GM11168 (cell line): ENCODE measurements at regions not wholly inside any gene's neighbourhood (a gene's known extent, or its start where the extent isn't known, plus 50 kb on each side); places are given as distances from the start of the nearest gene placed in this dataset.

Experiments used
- in situ Hi-C: fragments of 300-500 bp; cut with MboI; formaldehyde crosslinking; loops from one replicate; pipeline ENCODE4 v1.12.0; 2022; ENCODE audit warnings: low sequenced_read_pairs; ENCODE audit not compliant: unreplicated experiment

DNA sequence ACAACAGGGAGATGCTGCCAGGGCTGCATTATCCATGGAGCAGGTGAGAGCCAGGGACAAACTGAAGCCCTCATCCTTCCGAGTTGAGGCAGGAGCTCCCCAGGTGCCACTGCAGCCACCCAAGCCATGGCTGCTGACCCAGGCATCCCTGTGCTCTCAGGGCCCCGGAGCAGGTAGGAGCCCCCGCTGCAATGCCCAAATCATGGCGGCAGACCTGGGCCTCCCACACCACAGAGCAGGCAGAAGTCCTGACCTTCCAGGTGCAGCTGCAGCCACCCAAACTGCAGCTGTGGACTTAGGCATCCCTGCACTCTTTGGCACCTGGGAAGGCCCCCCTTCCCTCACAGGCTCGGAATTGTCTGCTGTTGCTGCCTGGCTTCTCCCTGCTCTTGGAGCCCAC is 443.6 kb downstream of the ARAP2 start:
- in situ Hi-C loops: no loop called here

- in situ Hi-C loops: no loop called here
Measured at GRCh38 chr4:35802644-35803043, 441.7 kb downstream of the ARAP2 start.

DNA sequence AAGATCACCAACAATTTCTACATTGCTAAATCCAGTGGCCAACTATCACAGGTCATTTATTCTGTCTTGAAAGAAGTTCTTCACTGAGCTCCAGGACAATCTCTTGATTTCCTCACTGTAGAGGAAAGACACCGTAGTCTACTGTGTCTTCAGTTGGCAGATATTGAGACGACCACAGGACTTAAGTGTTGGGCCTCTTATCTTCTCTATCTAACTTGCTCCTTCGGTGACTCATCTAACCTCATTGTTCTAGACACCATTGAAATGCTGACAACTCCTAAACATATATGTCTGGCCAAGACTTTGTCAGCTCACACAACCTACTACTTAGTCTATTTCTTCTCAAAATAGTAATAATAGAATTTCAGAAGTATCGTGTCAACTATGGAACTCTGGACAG is 425.8 kb downstream of the ARAP2 start:
- in situ Hi-C loops: no loop called here

- in situ Hi-C loops: no loop called here
Measured at GRCh38 chr4:35820003-35820402, 424.3 kb downstream of the ARAP2 start.

DNA sequence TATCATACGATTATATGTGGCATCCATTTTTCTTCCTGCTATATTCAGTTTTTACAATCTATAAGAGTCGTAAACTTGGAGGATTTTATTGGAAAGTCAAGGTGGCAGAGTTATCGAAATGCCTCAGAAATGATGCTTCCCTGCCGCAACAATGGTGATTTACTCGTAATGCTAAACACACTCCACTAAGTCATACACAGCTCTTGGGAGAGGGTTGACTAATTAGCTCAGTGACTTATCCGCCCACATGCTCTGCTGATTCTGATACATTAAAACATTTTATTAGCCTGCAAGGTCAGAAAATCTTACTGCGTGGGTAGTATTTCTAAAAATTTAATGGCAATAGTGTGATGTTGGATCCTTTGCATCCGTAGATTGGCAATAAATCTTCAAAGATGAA is 420.1 kb downstream of the ARAP2 start:
- in situ Hi-C loops: no loop called here

DNA sequence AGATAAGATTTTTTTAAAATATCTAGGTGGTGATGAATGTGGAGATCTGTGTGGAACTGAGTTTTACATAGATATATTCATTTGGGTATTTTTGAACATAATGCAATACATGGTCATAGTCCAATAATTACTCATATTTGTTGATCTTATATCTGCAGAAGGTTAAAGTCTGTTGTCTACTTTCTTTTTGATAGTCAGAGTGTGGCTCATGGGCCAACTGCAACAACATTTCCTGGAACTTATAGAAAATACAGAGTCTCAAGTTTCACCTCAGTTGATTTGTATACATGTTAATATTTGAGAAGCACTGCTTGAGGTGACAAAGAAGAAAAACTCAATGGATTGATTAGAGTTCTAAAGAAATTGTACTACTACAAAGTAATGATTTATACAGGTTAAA is 408.4 kb downstream of the ARAP2 start:
- in situ Hi-C loops: no loop called here

GRCh38 chr4:35836596-35836995 is 407.7 kb downstream of the ARAP2 start:
- in situ Hi-C loops: no loop called here

DNA sequence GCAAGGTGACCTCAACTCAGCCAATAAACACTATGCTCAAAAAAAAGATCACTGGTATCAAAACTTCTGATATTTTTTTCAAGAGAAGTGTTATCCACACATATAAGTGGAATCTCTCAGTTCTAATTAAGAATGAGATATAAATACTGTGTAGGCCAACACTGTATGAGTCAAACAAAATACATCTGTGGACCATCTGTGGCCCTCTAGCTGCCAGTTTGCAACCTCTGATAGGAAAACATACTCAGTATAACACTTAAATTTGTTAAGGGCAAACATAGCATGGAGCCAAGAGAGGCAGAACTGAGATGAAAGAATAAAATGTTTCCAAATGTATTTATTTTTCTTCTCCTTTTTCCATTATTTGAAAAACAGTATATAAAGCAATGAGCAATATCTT is 377.3 kb downstream of the ARAP2 start:
- in situ Hi-C loops: no loop called here

DNA sequence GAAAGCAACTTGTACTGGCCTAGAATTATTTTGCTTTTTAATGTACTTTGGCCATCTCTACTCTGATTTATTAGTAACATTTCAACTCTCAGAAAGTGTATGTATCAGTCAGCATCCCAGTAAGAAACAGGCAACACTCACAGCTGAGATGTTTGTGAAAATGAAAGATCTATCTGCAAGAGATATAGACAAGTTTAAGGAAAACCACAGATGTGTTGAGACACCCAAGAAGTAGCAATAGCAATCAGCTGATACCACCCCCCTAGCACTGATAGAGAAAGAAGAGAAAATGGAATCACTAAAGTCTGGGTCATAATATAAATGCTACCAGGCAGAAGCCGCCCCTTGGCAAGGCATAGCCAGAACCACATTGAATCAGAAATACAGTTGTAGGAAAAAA is 372.0 kb downstream of the ARAP2 start:
- in situ Hi-C loops: no loop called here

DNA sequence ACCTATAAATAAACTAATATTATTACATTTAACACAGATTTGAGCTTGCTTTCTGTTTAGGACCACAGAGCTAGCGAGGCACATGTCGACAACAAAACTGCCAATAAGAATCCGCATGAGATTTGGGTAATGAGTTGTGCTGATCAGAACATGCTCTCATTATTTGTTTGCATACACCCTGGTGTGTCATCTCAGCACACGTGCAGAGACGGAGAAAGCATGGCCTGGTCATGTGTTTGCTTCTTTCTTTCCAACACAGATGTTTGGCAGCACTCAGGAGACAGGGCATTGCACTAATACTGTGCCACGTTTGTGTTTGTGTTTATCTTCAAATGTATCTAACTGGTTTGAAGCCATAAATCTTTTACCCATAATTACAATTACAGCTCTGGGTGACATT is 364.8 kb downstream of the ARAP2 start:
- in situ Hi-C loops: no loop called here

DNA sequence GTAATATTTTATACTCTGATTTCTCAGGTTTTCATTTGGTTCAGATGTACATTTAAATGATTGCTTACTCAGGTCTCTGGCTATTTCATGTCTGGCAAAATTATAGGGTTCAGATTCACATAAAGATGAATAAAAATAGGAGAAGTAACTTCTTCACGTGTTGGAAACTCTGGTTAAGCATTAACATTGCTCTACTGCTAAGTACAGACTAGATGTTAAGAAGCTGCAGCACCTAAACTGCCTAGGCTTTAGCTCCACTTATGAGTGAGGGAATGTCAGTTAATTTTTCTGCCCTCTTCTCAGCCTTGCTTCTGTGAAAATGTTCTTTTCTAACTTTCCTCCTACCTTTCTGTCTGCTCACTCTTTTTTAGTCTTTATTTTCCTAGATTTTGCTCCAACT is 361.2 kb downstream of the ARAP2 start:
- in situ Hi-C loops: no loop called here

DNA sequence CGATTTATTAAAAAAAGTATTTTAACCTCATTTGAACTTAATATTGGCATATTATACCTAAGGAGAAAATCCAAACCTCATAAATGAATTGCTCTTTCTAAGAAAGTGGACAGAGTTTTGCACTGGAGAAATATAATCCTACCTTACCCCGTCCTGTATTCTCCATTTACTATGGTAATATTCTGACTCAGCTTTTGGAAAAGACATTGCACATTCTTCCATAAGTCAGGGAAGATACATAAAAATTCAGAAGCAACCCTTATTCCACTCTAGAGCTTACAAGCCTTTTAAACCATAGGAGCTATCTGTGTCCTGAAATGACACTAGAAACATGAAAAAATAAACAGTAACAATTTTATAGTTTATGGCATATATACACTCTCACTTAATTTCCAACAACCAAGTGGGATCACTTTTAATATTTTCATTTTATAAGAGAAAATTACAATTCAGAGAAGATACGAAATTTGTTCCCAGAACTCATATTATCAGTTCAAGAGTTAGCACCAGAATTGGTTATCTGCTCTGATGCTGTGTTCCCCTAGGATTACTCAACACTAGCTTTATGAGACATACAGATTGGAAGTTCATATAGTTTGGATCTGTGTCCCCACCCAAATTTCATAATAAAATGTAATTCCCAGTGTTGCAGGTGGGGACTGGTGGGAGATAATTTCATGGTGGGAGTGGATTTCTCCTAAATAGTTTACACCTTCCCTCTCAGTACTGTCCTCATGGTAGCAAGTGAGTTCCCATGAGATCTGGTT is 359.4 kb downstream of the ARAP2 start:
- in situ Hi-C loops: no loop called here

GRCh38 chr4:35897808-35898207 is 346.5 kb downstream of the ARAP2 start:
- in situ Hi-C loops: no loop called here

DNA sequence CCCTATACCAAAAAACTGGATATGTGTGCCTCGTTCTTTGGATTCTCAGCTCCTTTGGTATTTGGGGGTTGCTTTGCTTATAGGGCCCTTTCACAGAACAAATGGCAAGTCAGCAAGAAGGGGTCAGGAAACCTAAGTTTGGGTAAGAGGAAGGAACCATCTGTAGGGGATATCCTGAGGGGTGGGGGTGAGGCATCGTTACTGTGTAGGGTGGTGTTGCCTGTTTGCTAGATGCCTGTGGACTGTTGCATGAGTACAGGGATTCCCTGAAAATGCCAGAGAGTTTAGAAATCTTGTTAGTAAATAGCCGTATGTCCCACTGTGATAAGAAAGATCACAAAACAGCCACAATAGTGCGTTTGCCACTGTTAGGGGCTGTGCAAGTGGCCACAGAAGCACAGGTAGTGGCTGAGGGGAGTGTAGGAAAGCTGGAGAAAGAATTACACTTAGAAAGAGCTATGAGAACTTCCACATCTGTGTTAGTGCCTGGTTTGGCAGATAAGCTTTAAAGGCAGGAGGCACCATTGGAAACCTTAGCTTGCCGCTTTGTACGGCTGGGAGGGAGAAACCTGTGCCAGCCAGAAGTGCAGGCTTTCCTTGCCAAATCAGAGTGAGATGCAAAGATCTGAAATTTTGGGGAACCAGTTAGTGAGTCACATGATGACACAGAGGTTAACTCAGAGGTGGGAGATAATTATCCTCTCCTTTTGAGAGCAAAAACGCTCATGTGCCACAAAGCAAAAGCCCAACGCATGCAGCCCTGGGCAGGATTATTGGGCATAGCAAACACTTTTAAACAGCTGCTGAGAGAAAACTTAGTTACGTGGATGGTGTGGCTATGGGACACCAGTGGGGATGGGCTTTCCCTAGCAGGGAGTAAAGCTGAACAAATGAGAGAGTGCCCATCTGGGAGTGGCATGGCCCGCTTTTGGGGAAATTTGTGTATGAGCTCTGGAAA is 343.7 kb downstream of the ARAP2 start:
- in situ Hi-C loops: no loop called here

DNA sequence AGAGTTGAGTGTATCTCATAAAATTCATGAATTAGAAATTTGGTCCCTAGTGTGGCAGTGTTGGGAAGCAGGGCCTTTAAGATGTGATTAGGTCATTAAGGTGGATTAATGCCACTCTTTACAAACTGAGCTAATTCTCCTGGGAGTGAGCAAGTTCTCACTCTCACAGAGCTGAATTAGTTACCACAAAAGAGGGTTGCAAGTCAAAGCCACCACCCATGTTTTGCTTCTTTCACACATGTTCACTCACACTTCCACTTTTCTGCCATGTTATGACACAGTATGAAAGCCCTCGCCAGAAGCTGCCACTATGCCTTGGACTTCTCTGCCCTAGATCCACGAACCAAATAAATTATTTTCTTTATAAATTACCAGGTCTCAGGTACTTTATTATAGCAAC is 332.1 kb downstream of the ARAP2 start:
- in situ Hi-C loops: no loop called here

DNA sequence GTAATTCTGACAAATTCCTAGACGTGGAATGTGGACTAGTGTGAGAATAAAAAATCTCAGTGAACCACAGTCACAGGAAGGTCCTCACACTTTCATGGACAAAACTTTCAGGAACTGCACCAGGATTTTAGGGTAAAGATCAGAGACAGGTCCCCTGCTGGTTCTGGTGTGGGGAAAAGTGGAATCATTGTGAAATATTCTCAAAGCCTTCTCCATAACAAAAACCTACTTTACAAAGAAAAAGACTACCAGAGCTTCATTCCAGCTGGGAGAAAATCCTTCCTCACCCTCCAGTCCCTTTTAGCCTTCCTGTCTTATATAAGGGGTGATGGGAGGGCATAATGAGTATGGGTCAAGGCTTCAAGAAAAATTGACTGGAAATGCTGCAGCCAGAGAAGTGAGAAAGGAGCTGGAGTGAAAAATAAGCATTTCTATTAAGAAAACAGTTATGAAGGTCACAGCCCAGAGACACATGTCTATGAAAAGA is 325.8 kb downstream of the ARAP2 start:
- in situ Hi-C loops: no loop called here

DNA sequence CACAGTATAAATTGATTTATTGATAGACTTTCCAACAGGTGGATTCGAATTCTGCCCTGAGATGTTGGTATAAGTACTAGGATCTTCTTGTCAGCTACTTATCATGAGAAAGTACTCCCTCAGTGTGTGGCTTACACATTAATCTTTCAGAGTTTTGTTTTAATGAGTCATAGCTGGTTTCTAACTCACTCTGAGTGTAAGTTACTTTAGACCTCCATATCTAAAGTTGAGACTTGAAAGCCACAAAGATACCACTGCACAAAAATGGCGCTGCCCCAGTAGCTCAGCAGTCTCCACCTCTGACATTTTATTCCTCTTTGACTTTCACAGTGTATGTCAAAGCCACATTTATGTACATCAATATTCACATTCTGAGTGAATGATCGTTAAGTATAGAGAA is 318.5 kb downstream of the ARAP2 start:
- in situ Hi-C loops: no loop called here

DNA sequence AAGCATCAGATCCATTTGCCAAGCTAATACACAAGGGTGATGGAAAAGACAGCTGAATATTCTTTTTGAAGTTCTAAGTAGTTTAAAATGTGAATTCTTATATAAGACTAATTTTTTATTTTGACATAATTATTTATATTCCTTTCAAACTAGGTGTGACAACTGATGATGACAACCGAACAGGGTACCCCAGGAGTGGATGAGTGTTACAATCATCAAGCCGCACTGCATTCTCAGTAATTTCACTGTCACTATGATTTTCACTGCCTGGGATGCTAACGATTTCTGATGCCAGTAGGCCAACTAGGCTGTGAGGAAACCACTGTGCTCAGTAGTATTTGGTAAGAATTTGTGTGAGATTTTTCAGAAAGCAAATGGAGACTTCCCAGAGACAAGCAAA is 317.5 kb downstream of the ARAP2 start:
- in situ Hi-C loops: no loop called here

DNA sequence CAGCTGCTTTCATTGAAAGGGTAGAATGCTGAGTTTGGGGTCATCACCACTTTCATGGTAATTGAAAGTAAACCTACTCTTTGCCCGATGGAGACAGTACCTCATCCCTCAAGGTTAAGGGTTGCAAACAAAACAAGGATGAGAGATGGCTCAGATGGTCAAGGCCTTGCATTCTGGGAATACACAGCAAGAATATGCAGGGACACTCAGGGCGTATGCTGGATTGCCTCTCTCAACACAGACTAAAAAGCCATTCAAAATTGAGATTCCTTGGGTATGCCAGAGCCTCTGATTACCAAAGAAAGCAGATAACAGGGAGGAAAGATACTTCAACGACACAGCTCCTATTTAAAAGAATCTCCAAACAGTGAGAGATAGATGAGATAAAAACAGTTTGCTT is 310.4 kb downstream of the ARAP2 start:
- in situ Hi-C loops: no loop called here

- in situ Hi-C loops: no loop called here
Measured at GRCh38 chr4:35934320-35934981, 309.9 kb downstream of the ARAP2 start.

- in situ Hi-C loops: no loop called here
Measured at GRCh38 chr4:35938936-35939335, 305.4 kb downstream of the ARAP2 start.
